ENCODE measurements at regions not wholly inside any gene's neighbourhood (a gene's known extent, or its start where the extent isn't known, plus 50 kb on each side); places are given as distances from the start of the nearest gene placed in this dataset.

DNA sequence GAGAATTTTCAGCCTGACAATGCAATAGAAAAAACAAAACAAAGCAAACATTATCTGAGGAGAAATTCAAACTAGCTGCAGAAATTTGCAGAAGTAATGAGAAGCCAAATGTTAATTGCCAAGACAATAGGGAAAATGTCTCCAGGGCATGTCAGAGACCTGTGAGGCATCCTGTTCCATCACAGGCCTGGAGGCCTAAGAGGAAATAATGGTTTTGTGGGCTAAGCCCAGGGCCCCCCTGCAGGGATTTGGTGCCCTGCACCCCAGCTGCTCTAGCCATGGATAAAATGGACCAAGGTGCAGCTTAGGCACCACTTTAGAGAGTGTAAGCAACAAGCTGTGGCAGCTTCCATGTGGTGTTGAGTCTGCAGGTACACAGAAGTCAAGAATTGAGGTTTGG lies 401.2 kb upstream of the NECTIN3 start:
- Mint-ChIP-seq H3K4me1 (ENCODE audit: low read depth) (peaks cover 17% of the 10 kb centered on the region), H3K36me3 (ENCODE audit: low read depth) (peaks cover 44% of the 10 kb centered on the region), H3K27me3 (ENCODE audit: insufficient read depth) (peaks cover 1% of the 10 kb centered on the region), H3K27ac (no peak overlapping the region), H3K4me3 (no peak overlapping the region), H3K9me3 (peaks cover 34% of the 10 kb centered on the region)
- DNase-seq = no peak
- TF ChIP-seq, protein P1, sequence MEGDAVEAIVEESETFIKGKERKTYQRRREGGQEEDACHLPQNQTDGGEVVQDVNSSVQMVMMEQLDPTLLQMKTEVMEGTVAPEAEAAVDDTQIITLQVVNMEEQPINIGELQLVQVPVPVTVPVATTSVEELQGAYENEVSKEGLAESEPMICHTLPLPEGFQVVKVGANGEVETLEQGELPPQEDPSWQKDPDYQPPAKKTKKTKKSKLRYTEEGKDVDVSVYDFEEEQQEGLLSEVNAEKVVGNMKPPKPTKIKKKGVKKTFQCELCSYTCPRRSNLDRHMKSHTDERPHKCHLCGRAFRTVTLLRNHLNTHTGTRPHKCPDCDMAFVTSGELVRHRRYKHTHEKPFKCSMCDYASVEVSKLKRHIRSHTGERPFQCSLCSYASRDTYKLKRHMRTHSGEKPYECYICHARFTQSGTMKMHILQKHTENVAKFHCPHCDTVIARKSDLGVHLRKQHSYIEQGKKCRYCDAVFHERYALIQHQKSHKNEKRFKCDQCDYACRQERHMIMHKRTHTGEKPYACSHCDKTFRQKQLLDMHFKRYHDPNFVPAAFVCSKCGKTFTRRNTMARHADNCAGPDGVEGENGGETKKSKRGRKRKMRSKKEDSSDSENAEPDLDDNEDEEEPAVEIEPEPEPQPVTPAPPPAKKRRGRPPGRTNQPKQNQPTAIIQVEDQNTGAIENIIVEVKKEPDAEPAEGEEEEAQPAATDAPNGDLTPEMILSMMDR (IDR thresholded peaks at IDR 0.05) = no peak

DNA sequence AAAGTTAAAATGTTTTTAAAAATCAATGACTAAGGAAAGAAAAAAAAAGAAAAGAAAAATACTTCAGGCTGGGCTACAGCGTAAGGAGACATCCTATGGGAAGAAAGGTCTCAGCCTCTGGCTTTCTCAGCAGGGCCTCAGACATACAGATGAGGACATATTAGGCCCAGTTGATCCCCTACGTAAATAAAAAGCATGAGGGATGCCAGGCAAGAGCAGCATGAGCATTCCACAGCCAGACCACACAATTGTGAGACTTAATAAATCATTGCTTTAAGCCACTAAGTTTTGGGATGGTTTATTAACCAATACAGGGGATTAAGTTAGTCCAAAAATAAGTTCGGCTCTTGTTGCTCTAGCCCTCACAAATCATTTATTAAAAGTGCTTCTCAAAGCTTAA lies 394.1 kb upstream of the NECTIN3 start:
- Mint-ChIP-seq H3K4me3 (no peak overlapping the region), H3K27ac (no peak overlapping the region), H3K4me1 (ENCODE audit: low read depth) (peaks cover 10% of the 10 kb centered on the region), H3K36me3 (ENCODE audit: low read depth) (peaks cover 7% of the 10 kb centered on the region; the same call in 1 of the 2 replicates), H3K9me3 (peaks cover 5% of the 10 kb centered on the region; the same call in 1 of the 2 replicates), H3K27me3 (ENCODE audit: insufficient read depth) (peaks cover 2% of the 10 kb centered on the region; the same call in 1 of the 2 replicates)
- TF ChIP-seq, protein P1 (IDR thresholded peaks at IDR 0.05) = no peak
- no peak for DNase-seq

DNA sequence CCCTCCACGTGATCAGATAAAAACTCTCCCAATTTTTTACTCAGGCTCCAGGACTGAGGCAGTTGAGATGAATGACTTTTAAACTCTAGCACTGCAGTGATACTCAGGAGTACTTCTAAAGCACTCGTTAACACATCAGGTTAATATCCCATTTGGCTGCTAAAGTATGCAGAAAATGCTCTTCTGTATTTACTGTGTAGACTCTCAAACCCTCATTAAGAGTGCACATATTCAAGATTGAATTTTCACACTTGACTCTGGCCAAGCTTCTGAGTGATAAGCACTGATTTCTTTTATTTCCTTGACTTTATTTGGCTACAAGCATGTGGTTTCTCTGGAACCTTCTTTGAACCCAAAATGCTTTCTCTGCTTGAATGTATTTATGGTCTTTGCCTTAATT lies 392.3 kb upstream of the NECTIN3 start:
- TF ChIP-seq, protein P1 (IDR thresholded peaks at IDR 0.05) = no peak
- Mint-ChIP-seq H3K4me3 (no peak overlapping the region), H3K27ac (no peak overlapping the region), H3K9me3 (no peaks in the 10 kb centered on the region), H3K4me1 (ENCODE audit: low read depth) (peaks cover 11% of the 10 kb centered on the region), H3K36me3 (ENCODE audit: low read depth) (no peaks in the 10 kb centered on the region), H3K27me3 (ENCODE audit: insufficient read depth) (peaks cover 2% of the 10 kb centered on the region; the same call in 1 of the 2 replicates)
- no peak for DNase-seq

DNA sequence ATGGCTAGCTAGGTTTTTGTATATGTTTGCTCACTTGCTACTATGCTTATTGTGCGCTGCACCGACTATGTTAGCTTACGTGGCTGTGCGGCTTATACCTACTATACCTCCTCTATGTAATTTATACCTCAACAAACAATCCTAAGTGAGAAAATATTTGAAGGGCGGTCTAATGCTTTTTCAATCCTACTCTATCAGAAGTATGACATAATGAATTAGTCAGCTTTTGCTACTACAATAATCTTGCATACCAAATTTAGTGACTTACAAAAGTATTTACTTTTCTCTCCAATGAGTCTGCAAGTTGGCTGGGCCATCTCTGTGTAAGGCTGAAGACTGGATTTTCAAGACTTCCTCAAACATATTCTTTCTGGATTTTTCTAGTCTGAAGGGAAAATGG lies 391.2 kb upstream of the NECTIN3 start:
- Mint-ChIP-seq H3K27me3 (ENCODE audit: insufficient read depth) (peaks cover 2% of the 10 kb centered on the region; the same call in 1 of the 2 replicates), H3K36me3 (ENCODE audit: low read depth) (no peaks in the 10 kb centered on the region), H3K9me3 (no peaks in the 10 kb centered on the region), H3K4me1 (ENCODE audit: low read depth) (peaks cover 17% of the 10 kb centered on the region), H3K4me3 (no peak overlapping the region), H3K27ac (peak overlapping the region; percentile 60; the same call in 1 of the 2 replicates)
- TF ChIP-seq, protein P1 (IDR thresholded peaks at IDR 0.05) = no peak; the same call in 1 of the 2 replicates
- peak; percentile 13 for DNase-seq

DNA sequence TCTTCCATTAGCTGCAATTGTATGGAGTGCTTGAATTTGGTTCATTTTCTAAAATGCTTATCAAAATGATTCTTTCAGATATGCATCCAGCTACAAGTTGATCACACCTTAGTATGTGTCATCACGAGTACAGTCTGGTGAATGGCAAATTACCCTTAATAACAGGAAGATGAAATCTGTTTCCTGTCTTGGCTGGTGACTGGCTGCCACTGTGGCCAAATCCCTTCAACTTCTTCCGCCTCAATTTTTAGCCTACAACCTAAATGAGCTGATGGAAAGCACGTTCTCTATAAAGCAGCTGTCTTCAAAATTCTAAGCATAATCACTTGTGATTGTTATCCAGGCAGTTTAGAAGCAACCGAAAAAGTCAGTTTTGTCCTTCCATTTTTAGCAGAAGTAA lies 387.1 kb upstream of the NECTIN3 start:
- no peaks in the 10 kb centered on the region for H3K9me3 Mint-ChIP-seq
- H3K4me1 Mint-ChIP-seq (ENCODE audit: low read depth) = peaks cover 29% of the 10 kb centered on the region
- no peak overlapping the region for H3K27ac Mint-ChIP-seq
- H3K27me3 Mint-ChIP-seq (ENCODE audit: insufficient read depth) = peaks cover 2% of the 10 kb centered on the region; the same call in 1 of the 2 replicates
- TF ChIP-seq, protein P1 (IDR thresholded peaks at IDR 0.05) = no peak
- H3K4me3 Mint-ChIP-seq = no peak overlapping the region
- no peak for DNase-seq
- no peaks in the 10 kb centered on the region for H3K36me3 Mint-ChIP-seq (ENCODE audit: low read depth)

DNA sequence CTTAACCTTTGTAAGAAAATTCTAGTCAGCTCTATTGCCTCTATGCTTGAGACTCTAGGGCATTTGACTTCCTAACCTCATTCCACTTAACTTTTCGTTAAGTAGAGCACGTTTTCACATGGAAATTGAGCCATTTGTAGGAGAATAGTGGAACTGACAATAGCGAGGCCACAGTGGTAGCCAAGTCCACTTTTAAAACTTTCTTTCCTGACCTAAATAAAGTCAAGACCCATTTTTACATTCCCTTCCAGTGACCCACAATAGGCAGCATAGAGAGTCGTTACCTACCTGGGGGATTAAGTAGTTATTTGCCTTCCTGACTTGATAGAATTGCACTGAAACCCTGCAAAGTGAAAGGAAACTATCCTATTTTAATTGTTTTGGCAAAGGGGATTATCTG lies 386.0 kb upstream of the NECTIN3 start:
- no peak for DNase-seq

More for the DNA sequence above, 386.0 kb upstream of the NECTIN3 start:
- no peaks in the 10 kb centered on the region for H3K9me3 Mint-ChIP-seq
- no peak overlapping the region for H3K4me3 Mint-ChIP-seq
- H3K27ac Mint-ChIP-seq = no peak overlapping the region
- TF ChIP-seq, protein P1 (IDR thresholded peaks at IDR 0.05) = no peak
- 0 out of 2 replicates have a peak, but pooled peaks cover 4% of the 10 kb centered on the region for H3K36me3 Mint-ChIP-seq (ENCODE audit: low read depth)
- peaks cover 24% of the 10 kb centered on the region for H3K4me1 Mint-ChIP-seq (ENCODE audit: low read depth)
- peaks cover 2% of the 10 kb centered on the region; the same call in 1 of the 2 replicates for H3K27me3 Mint-ChIP-seq (ENCODE audit: insufficient read depth)

All from HFFc6 (cell line).